Small intestine (tissue), 7 donors: ENCODE measurements at regions not wholly inside any gene's neighbourhood (a gene's known extent, or its start where the extent isn't known, plus 50 kb on each side); places are given as distances from the start of the nearest gene placed in this dataset.

Experiments
- DNase-seq, 2 donors: peaks; one replicate each; pipeline versions ENCODE4 v3.0.0 to v3.0.0-alpha.2; 2013
- FAIRE-seq: peaks from 2 replicates; lab custom pipeline; 2012; peaks lifted over from hg19 to GRCh38; lab: Jason Lieb, UNC
- H3K27ac ChIP-seq, 3 donors: one replicate each; pipeline ENCODE4 v1.5.1; 2013; ENCODE audit warnings: low read length in 2 of 3, mild to moderate bottlenecking in 2 of 3, control low read depth in 1 of 3, inconsistent platforms in 1 of 3, low read depth in 1 of 3, moderate library complexity in 1 of 3
- H3K27me3 ChIP-seq, 3 donors: one replicate each; pipeline ENCODE4 v1.6.1; 2013; ENCODE audit warnings: low read length in 3 of 3, inconsistent platforms in 1 of 3; ENCODE audit not compliant: control insufficient read depth in 3 of 3, insufficient read depth in 3 of 3
- H3K36me3 ChIP-seq, 3 donors: one replicate each; pipeline ENCODE4 v1.6.1; 2013; ENCODE audit warnings: low read length in 3 of 3, inconsistent platforms in 1 of 3, low read depth in 1 of 3, mild to moderate bottlenecking in 1 of 3, moderate library complexity in 1 of 3; ENCODE audit not compliant: control insufficient read depth in 3 of 3, insufficient read depth in 2 of 3
- H3K4me1 ChIP-seq, 3 donors: one replicate each; pipeline ENCODE4 v1.6.1; 2013; ENCODE audit warnings: low read length in 2 of 3, inconsistent platforms in 1 of 3, low read depth in 1 of 3, mild to moderate bottlenecking in 1 of 3, moderate library complexity in 1 of 3; ENCODE audit not compliant: control insufficient read depth in 3 of 3, insufficient read depth in 2 of 3
- H3K4me3 ChIP-seq, 3 donors: one replicate each; pipeline ENCODE4 v1.5.1; 2013; ENCODE audit warnings: low read length in 3 of 3, control low read depth in 1 of 3, inconsistent platforms in 1 of 3, low read depth in 1 of 3, mild to moderate bottlenecking in 1 of 3, moderate library complexity in 1 of 3
- H3K9me3 ChIP-seq, 2 donors: one replicate each; pipeline ENCODE4 v1.6.1; 2013; ENCODE audit warnings: low read depth in 1 of 2, low read length in 1 of 2; ENCODE audit not compliant: control insufficient read depth in 2 of 2, insufficient read depth in 1 of 2
- WGBS, 3 donors: extraction: QIAGEN DNeasy Blood & Tissue Kit; methylation state at CpG; one replicate each; pipeline ENCODE4 v1.1.7; 2013; 5-methylcytosine and 5-hydroxymethylcytosine counted together
- donor health status: healthy with polysubstance abuse.
- donor health status: control.
- donor health status: control.
- donor health status: Bipolar disorder and iron deficiency.
- donor health status: healthy.

DNA sequence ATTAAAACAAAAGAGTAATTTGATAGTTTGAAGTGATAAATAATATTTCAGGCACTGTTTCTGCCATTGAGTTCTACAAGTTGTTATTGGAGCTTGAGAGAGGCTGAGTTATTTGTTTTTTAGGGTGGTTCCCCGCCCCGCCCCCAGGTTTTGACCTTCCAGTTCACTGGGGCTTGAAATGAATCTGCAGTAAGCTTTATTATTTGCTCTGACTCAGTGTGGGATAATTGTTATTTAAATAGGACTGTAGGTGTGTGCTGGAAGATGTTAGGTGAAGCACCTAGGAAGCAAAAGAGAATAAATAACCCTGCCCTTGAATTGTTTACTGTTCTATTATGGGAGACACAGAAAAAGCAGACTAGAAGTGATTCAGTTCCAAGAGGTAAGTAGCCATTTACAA lies 81.2 kb upstream of the KCNIP4 start:
- H3K36me3 ChIP-seq, result no peaks in the 10 kb centered on the region
- 63 to 70% (median 65%) methylated on average over 2 of the region's 2 CpGs for whole genome bisulfite sequencing, 3 donors
- no peak overlapping the region for H3K4me3 ChIP-seq
- H3K9me3 ChIP-seq, result no peaks in the 10 kb centered on the region
- DNase-seq (no peak), FAIRE-seq (no peak)
- H3K4me1 ChIP-seq, result no peaks in the 10 kb centered on the region
- H3K27me3 ChIP-seq, result no peaks in the 10 kb centered on the region
- no peak overlapping the region for H3K27ac ChIP-seq

DNA sequence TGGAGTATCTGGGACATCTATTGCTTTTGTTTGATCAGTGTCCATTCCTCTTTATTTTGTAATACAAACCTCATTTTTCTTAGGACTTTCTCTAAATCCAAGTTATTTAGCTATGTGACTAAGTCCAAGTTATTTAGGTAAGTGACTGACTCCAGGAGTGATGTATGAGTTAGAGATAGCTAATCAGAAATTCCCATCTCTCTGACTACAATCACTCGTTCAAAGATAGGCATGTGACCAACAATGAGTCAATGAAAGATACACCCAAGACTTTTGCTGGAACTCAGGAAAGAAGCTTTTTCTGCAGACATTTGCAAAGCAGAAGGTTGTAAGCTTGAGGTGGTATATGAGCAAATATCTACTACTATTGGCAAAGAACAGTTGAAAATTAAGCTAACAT lies 72.5 kb upstream of the KCNIP4 start:
- no peaks in the 10 kb centered on the region for H3K36me3 ChIP-seq
- H3K27me3 ChIP-seq, result no peaks in the 10 kb centered on the region
- no peaks in the 10 kb centered on the region for H3K9me3 ChIP-seq
- no peak overlapping the region for H3K4me3 ChIP-seq
- no peak overlapping the region for H3K27ac ChIP-seq
- WGBS, 3 donors, result 22 to 44% (median 26%) methylated on average over 1 of the region's 1 CpG
- DNase-seq (no peak), FAIRE-seq (no peak)
- no peaks in the 10 kb centered on the region for H3K4me1 ChIP-seq

DNA sequence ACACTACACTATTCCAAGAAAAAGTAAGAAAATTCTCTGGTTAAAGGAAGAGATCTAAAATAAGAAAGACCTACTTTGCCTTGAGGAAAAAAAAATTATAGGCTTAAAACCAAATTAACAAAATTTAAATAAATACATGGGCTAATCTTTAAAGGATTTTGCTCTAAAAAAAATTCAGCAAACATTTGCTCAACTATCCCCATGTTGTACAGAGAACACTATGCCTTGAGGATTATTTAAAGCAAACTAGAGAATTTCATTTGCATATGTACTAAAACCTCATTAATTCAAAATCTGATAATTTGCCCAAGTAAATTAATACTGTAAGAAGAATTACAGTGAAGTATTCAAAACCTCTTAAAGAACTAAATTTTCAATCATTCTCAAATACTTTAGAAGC lies 71.6 kb upstream of the KCNIP4 start:
- Histone ChIP-seq H3K4me3 (no peak overlapping the region), H3K27ac (no peak overlapping the region), H3K9me3 (no peaks in the 10 kb centered on the region), H3K36me3 (no peaks in the 10 kb centered on the region), H3K4me1 (no peaks in the 10 kb centered on the region), H3K27me3 (no peaks in the 10 kb centered on the region)
- FAIRE-seq (no peak), DNase-seq (no peak)

DNA sequence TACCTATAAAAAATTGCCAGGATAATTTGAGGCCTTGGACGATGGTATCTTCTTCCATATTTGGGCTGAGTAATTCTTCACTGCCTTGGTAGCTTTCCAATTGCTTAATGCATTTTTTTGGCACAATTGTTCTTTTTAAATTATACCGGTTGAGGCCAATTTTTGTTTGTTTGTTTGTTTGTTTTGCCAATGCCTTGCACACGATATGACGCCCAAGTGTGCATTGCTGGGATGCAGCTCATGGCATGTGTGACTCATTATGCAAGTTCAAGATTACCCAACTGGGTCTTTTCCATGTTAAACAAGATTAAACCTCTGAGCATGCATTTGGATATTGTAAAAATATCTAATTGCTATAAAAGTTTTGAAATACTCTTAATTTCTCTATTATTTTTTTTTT lies 71.1 kb upstream of the KCNIP4 start:
- no peak overlapping the region for H3K27ac ChIP-seq
- H3K36me3 ChIP-seq, result no peaks in the 10 kb centered on the region
- DNase-seq (no peak), FAIRE-seq (no peak)
- 70 to 81% (median 75%) methylated on average over 4 of the region's 4 CpGs for WGBS, 3 donors
- no peaks in the 10 kb centered on the region for H3K4me1 ChIP-seq
- no peaks in the 10 kb centered on the region for H3K9me3 ChIP-seq
- H3K4me3 ChIP-seq, result no peak overlapping the region
- no peaks in the 10 kb centered on the region for H3K27me3 ChIP-seq

DNA sequence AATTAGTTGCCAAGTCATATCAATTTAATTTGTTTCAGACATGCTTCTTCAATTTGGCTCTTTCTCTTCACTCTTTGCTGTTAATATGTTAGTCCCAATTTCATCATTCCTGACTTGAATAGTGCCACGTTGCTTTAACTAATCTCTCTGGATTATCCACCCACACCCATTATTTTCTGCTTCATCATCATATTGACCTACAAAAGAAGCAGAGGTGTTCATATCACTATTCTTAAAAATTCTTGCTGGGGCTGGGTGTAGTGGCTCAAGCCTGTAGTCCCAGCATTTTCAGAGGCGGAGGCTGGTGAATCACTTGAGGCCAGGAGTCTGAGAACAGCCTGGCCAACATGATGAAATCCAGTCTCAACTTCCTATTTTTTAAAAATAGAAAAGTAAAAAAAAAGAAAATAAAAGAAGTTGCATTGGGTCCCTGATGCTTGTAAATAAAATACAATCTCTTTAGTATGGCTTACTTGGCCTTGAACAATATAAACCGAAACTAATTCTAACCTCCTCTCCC lies 65.7 kb upstream of the KCNIP4 start:
- Histone ChIP-seq H3K36me3 (no peaks in the 10 kb centered on the region), H3K9me3 (no peaks in the 10 kb centered on the region), H3K27me3 (no peaks in the 10 kb centered on the region), H3K27ac (no peak overlapping the region), H3K4me3 (no peak overlapping the region), H3K4me1 (no peaks in the 10 kb centered on the region)
- FAIRE-seq, result no peak
- DNase-seq, result no peak
- WGBS, 3 donors, result 51 to 58% (median 53%) methylated on average over 3 of the region's 3 CpGs

DNA sequence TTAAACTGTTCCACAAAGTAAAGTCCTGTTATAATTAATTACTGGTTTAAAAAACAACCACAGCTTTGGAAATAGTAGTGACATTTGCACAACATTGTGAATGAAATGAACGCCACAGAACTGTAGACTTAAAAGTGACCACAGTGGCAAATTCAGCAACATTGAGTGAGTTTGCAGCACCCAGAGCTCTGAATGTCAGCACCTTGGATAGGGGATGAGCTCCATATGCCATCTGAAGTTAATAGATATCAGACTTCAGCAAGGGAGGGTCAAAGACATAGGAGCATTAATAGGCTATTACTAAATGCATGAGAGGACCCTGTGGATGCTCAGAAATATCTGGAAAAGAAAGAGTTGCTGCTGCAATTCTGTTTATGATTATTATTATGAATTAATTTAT lies 55.3 kb upstream of the KCNIP4 start:
- Histone ChIP-seq H3K36me3 (no peaks in the 10 kb centered on the region), H3K4me3 (no peak overlapping the region), H3K27ac (no peak overlapping the region), H3K27me3 (no peaks in the 10 kb centered on the region), H3K4me1 (no peaks in the 10 kb centered on the region), H3K9me3 (no peaks in the 10 kb centered on the region)
- 57 to 85% (median 76%) methylated on average over 1 of the region's 1 CpG for WGBS, 3 donors
- no peak for DNase-seq
- no peak for FAIRE-seq
